Left colon (tissue), 2 donors: ENCODE measurements at regions not wholly inside any gene's neighbourhood (a gene's known extent, or its start where the extent isn't known, plus 50 kb on each side); places are given as distances from the start of the nearest gene placed in this dataset.

Experiments
- ATAC-seq: fragments of 200-7000 bp; cut with Tn5 transposase; one replicate; pipeline ENCODE4 v1.9.1; 2020; ENCODE audit warnings: mild to moderate bottlenecking, moderate library complexity
- DNase-seq, 2 donors: peaks; one replicate each; pipeline ENCODE4 v3.0.0-alpha.2; 2020
- intact Hi-C, 2 donors: fragments of 100-400 bp; cut with DNase I in 1 of 2; cut with micrococcal nuclease in 1 of 2; formaldehyde crosslinking; loops; one replicate each; pipeline versions ENCODE4 v1.11.2 to v1.14.0; 2022; cut with DNase I, micrococcal nuclease
- donor health status: DM: no; HTN: no; CAD: no.
- donor health status: DM: yes; HTN: yes; CAD: no.

GRCh38 chr3:187550446-187550845 lies 119.7 kb downstream of the SST start:
- intact Hi-C loops, result no loop called here
- no peak for ATAC-seq
- no peak for DNase-seq

- DNase-seq (no peak), ATAC-seq (no peak)
- intact Hi-C loops, result no loop called here
These were observed 124.8 kb downstream of the SST start for GRCh38 chr3:187545366-187545765.

GRCh38 chr3:187544326-187544725 lies 125.9 kb downstream of the SST start:
- no peak for DNase-seq
- ATAC-seq, result no peak

DNA sequence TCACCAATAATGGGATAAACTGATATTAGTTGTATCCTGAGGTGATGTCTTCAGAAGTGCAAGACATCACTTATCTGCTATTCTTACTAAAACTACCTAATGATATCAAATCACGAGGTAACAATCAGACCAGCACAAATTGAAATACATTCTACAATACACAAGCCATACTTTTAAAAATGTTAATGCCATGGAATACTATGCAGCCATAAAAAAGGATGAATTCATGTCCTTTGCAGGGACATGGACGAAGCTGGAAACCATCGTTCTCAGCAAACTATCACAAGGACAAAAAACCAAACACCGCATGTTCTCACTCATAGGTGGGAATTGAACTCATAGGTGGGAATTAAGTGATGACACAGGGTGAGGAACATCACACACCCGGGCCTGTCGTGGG lies 129.3 kb downstream of the SST start:
- DNase-seq (no peak), ATAC-seq (no peak)
- intact Hi-C loops, result no loop called here

More at GRCh38 chr3:187544326-187544725, 125.9 kb downstream of the SST start:
- intact Hi-C loops, result no loop called here

GRCh38 chr3:187536185-187536584 lies 134.0 kb downstream of the SST start:
- DNase-seq (no peak), ATAC-seq (no peak)
- intact Hi-C loops, result no loop called here

DNA sequence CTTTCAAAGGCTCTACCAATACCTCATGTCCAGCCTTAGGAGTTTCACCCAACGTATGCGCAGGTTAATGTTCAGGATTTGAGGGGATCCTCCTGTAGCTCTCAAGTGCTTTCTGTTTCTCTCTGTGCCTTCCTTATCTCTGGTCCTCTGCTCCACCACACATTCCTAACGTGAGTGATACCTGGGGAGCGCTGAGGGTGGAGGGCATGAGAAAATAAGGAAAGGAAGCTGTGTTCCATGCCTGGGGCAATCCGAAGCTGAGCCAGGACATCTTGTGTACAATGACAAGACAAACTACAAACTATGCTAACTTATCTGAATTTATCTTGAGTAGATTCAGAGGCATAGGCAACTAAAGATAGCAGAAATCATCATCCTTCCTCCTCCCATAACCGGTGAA lies 136.4 kb downstream of the SST start:
- ATAC-seq, result no peak
- no peak for DNase-seq
- intact Hi-C loops, result no loop called here

- intact Hi-C loops, result no loop called here
- DNase-seq, result no peak
- ATAC-seq, result no peak
These were observed 138.4 kb downstream of the SST start for GRCh38 chr3:187531831-187532230.

- intact Hi-C loops, result no loop called here
- no peak for ATAC-seq
- no peak for DNase-seq
These were observed 147.3 kb downstream of the SST start for GRCh38 chr3:187522890-187523289.

- DNase-seq, result no peak
- no peak for ATAC-seq
- intact Hi-C loops, result no loop called here
These were observed 147.9 kb downstream of the SST start for GRCh38 chr3:187522293-187522692.

DNA sequence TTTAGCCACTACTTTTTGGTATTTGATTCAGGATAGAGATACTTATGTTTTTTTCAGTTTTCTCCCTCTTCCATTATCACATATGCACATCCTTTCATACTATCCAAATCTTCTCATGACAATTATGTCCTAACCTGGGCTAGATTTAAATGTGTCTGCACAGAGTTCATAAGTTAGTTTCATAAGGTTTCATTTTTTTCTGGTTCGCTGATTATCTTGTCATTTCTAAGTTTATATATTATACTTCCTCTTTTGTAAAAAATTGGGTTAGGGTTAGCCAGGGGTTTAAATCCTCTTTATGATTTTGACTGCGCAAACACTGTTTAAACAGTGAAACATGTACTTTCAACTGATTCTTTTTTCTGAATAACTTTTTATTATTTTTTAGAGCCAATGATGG lies 148.6 kb downstream of the SST start:
- DNase-seq (no peak), ATAC-seq (no peak)
- intact Hi-C loops, result no loop called here

DNA sequence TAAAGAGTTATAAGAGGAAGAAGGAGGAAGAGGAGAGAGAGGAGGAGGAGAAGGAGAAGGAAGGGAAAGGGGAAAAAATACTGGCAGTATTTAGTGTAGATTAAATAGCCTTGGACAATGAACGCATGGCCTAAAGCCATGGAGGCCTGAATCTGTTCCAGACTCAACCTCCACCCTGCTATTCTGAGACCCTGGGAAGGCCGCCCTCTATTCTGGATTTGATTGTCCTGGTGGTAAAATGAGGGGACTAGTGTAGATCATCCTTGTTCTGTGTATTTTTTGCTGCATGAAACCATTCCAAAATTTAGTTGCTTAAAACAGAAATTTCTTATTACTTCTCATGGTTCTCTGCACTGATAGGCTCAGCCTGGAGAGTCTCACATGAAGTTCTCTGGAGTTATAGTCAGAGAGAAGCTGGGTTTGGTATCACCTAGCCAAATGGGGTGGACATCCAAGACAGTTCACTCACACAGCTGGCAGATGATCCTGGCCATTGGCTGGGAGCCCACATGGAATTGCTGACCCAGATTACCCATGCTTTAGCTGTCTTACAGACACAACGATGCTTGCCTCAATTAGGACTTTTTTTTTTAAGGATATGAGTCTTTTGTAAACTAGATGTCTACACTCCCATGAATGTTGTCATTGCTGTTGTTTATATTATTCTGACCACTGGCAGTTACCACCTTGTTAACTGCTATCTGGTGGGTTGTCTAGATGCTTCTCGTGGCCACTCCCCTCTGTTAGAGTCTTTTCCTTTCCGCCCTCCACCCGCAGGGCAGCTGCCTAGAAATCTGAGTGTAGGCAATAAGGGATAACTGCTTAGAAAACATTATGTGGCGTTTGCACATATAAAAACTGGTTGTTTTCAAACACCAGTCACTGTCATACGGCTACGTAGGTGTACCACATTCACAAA lies 149.9 kb downstream of the SST start:
- no peak for DNase-seq
- no peak for ATAC-seq
- intact Hi-C loops, result no loop called here

DNA sequence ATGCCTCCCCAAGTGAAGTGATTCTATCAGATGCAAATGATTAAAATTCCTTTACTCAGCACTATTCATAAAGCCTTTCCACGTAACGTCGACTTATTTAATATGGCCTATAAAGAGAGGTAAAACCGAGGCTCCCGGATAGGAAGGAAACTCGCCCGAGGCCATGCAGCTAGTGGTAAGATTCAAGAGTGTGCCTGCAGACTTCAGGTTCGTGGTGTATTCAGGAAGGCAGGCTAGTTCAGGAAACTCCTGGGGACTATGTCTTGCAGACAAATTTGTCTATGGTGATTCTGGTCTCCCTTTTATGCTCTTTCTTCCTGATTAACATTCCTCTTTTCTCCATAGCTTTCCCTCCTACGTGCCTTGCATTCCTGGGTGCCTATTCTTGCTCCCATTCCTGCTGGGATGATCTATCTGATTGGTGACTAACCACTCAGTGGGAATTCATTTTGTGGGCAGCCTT lies 150.7 kb downstream of the SST start:
- intact Hi-C loops, result no loop called here
- DNase-seq (no peak), ATAC-seq (no peak)

GRCh38 chr3:187518616-187519015 lies 150.4 kb downstream of the RTP4 start:
- ATAC-seq, result no peak
- intact Hi-C loops, result no loop called here
- no peak for DNase-seq

DNA sequence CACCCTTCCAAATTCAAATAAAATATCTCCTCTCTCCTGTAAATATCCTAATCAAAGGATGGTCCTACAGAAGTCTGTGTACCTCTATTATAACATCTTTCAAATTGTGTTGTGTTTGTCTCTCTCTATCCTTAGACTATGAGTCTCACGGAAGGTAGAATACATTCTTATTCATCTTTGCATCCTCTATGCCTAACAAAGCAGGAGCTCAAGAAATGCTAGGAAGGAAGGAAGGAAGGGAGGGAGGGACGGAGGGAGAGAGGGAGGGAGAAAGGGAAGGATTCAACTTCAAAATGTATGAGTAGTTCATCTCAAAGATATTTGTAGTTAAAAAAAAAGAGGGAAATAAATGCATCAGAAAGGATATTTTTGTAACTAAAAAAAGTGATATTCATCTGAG lies 150.0 kb downstream of the RTP4 start:
- intact Hi-C loops, result no loop called here
- ATAC-seq, result no peak
- no peak for DNase-seq

DNA sequence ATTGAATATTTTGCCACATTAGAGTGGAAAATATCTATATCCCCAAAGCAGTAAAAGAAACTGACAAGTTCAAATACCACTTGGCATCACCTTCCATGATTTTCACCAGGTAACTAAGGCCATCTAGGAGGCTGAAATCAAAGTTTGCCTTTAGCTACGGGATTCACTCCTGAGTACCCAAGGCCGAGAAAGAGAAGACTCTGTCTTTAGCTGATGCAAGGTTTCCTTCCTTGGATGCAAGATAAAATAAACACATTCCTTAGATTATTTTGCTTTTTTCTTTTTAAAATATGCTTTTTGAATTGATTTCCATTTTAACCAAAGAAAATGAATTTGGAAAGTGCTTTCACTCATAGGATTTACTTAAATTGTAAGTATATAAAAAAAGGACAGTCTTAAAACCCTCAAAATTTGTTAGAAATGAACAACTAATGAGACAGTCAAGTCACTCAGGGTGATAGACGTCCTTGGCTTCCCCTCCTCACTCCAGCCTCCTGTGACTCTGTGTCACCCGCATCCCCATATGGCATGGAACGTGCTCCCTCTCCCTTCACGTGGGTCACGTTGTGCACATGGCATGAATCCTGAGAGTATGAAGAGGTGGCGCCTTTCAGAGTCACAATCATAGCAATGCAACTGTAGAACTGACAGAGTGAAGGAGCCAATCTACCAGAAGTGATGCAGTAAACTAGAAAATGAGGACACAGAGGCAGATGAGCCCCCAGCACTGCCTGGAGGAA lies 148.4 kb downstream of the RTP4 start:
- intact Hi-C loops, result no loop called here
- ATAC-seq (no peak), DNase-seq (no peak)

GRCh38 chr3:187507905-187508304 lies 139.7 kb downstream of the RTP4 start:
- no peak for ATAC-seq
- DNase-seq, result no peak
- intact Hi-C loops, result no loop called here

DNA sequence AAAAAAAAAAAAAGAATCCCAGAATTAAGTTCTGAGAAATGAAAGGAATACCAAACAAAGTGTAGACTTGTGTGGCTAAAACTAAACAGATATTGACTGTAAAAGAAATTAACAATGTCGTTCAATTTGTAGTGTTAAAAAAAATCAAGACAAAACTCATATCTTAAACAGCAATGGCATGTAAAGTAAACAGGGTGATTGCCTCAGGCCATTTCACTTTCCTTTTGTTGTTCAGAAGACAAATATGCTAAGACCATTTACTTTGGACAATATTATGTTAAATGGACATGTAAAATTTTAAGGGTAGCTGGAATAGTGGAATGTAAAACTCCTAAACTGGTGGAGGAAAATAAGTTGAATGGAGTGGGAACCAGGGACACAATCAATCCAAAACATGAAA lies 139.1 kb downstream of the RTP4 start:
- intact Hi-C loops, result no loop called here
- ATAC-seq, result no peak
- DNase-seq, result no peak

DNA sequence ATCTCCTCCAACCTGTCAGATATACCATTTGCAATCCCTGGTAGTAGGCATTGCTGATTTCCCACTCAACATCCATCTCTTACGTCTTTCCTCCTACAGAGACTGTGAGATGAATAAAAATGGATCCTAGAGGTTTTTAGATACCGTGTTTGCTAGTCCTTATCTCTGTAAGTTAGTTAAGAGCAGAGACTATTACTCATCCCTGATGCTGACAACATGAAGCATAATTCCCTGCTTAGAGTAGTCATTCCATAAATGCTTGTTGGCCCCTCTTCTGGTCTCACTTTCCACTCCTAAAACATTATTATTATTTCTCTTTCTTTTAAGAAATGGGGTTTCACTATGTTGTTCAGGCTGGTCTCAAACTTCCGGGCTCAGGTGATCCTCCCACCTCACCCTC lies 136.2 kb downstream of the RTP4 start:
- intact Hi-C loops, result no loop called here
- DNase-seq (no peak), ATAC-seq (no peak)

- ATAC-seq (no peak), DNase-seq (no peak)
- intact Hi-C loops, result no loop called here
These were observed 130.1 kb downstream of the RTP4 start for GRCh38 chr3:187498211-187498724.

DNA sequence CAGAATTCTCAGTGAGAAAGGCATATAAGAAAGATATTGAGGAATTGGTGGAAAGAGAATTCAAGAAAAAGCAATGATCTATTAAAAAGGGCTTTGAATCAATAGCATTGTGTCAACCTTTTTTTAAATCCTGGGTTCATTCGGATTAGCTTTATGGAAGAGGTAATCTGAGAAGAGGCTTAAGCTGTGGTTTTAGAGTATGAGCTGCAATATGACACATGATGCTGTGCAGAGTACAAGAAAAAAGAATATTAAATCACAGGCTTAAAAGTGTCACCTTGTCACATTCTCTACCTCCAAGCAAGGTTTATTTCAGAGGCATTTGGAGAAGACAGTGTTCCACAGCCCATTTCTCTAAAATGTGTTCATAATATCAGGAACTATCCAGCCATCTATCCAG lies 128.9 kb downstream of the RTP4 start:
- no peak for ATAC-seq
- intact Hi-C loops, result no loop called here
- DNase-seq, result no peak
